HG02981 (cell line): ENCODE measurements at regions not wholly inside any gene's neighbourhood (a gene's known extent, or its start where the extent isn't known, plus 50 kb on each side); places are given as distances from the start of the nearest gene placed in this dataset.

Experiments
- ATAC-seq: cut with Tn5 transposase; IDR thresholded peaks from one replicate; pipeline ENCODE4 v1.9.1; 2021; ENCODE audit warnings: mild to moderate bottlenecking, moderate library complexity; ENCODE audit not compliant: unreplicated experiment

- ATAC-seq, result no peak
These were observed 489.7 kb upstream of the CNKSR2 start for GRCh38 chrX:20884565-20884964.

- no peak for ATAC-seq
These were observed 510.6 kb upstream of the CNKSR2 start for GRCh38 chrX:20863649-20864048.

GRCh38 chrX:20861113-20861512 is 513.1 kb upstream of the CNKSR2 start:
- ATAC-seq, result no peak

- ATAC-seq, result no peak
These were observed 516.5 kb upstream of the CNKSR2 start for GRCh38 chrX:20857746-20858145.

- ATAC-seq, result no peak
These were observed 535.7 kb upstream of the CNKSR2 start for GRCh38 chrX:20838477-20838876.

- no peak for ATAC-seq
These were observed 544.3 kb upstream of the CNKSR2 start for GRCh38 chrX:20829665-20830491.

- ATAC-seq, result no peak
These were observed 548.2 kb upstream of the CNKSR2 start for GRCh38 chrX:20825984-20826383.

GRCh38 chrX:20803971-20804370 is 537.3 kb upstream of the RPS6KA3 start:
- ATAC-seq, result no peak

- ATAC-seq, result no peak
These were observed 535.3 kb upstream of the RPS6KA3 start for GRCh38 chrX:20802036-20802435.

- no peak for ATAC-seq
These were observed 529.7 kb upstream of the RPS6KA3 start for GRCh38 chrX:20796450-20796849.

GRCh38 chrX:20789103-20789502 is 522.4 kb upstream of the RPS6KA3 start:
- ATAC-seq, result no peak

- ATAC-seq, result no peak
These were observed 500.6 kb upstream of the RPS6KA3 start for GRCh38 chrX:20767346-20767745.

GRCh38 chrX:20756585-20756984 is 489.9 kb upstream of the RPS6KA3 start:
- no peak for ATAC-seq

GRCh38 chrX:20753076-20753475 is 486.4 kb upstream of the RPS6KA3 start:
- ATAC-seq, result no peak

GRCh38 chrX:20746690-20747089 is 480.0 kb upstream of the RPS6KA3 start:
- no peak for ATAC-seq

GRCh38 chrX:20743046-20743445 is 476.3 kb upstream of the RPS6KA3 start:
- no peak for ATAC-seq

GRCh38 chrX:20742106-20742505 is 475.4 kb upstream of the RPS6KA3 start:
- no peak for ATAC-seq

- ATAC-seq, result no peak
These were observed 473.7 kb upstream of the RPS6KA3 start for GRCh38 chrX:20740443-20740842.

GRCh38 chrX:20739038-20739745 is 472.5 kb upstream of the RPS6KA3 start:
- no peak for ATAC-seq

- ATAC-seq, result no peak
These were observed 462.7 kb upstream of the RPS6KA3 start for GRCh38 chrX:20729416-20729815.

GRCh38 chrX:20727447-20727846 is 460.7 kb upstream of the RPS6KA3 start:
- ATAC-seq, result no peak

GRCh38 chrX:20720954-20721626 is 454.4 kb upstream of the RPS6KA3 start:
- ATAC-seq, result no peak
